Sigmoid colon (tissue), 4 donors: ENCODE measurements at regions not wholly inside any gene's neighbourhood (a gene's known extent, or its start where the extent isn't known, plus 50 kb on each side); places are given as distances from the start of the nearest gene placed in this dataset.
"Not testable (repeated sequence)": the region's sequence is repeated elsewhere in the genome, so short reads cannot be mapped to it uniquely, and the experiment has no call there.

Experiments
- CTCF ChIP-seq, 4 experiments: fragments of 450-650 bp in 3 of 4; fragments of 200-600 bp in 1 of 4; IDR thresholded peaks; one replicate each; pipeline ENCODE4 v1.5.1; 2016 to 2019; ENCODE audit warnings: antibody characterized with exemption in 4 of 4, mild to moderate bottlenecking in 3 of 4, moderate library complexity in 2 of 4
- POLR2A ChIP-seq, 2 donors: fragments of 450-650 bp; IDR thresholded peaks; one replicate each; pipeline ENCODE4 v1.6.1; 2016; ENCODE audit warnings: antibody characterized with exemption in 2 of 2, mild to moderate bottlenecking in 2 of 2, moderate library complexity in 2 of 2
- POLR2AphosphoS5 ChIP-seq, 4 donors: sonication (generic); formaldehyde crosslinking; IDR thresholded peaks; one replicate each; pipeline ENCODE4 v1.6.1; 2017; ENCODE audit warnings: antibody characterized with exemption in 4 of 4

GRCh38 chr14:106355007-106355791 lies 828.8 kb downstream of the TMEM121 start:
- not testable (repeated sequence) for TF ChIP-seq POLR2A, CTCF, POLR2AphosphoS5 (IDR thresholded peaks at IDR 0.05)
